A673 (cell line): ENCODE measurements at regions not wholly inside any gene's neighbourhood (a gene's known extent, or its start where the extent isn't known, plus 50 kb on each side); places are given as distances from the start of the nearest gene placed in this dataset.

Experiments used
- BruUV-seq: library from RNA; stranded (reverse); fragments of 400-500 nt; replicated peaks from 2 replicates; lab custom pipeline; 2021; lab: Mats Ljungman, UMichigan
- CTCF ChIA-PET: fragments of 300-600 bp; sonication (Branson Sonifier 250); formaldehyde crosslinking; loops from one replicate; lab custom pipeline; 2022; ENCODE audit warnings: antibody characterized with exemption; lab: Charles Lee
- POLR2A ChIA-PET: fragments of 300-600 bp; sonication (Branson Sonifier 250); formaldehyde crosslinking; loops from one replicate; lab custom pipeline; 2022; ENCODE audit warnings: antibody characterized with exemption; ENCODE audit not compliant: low non-redundant PET; lab: Charles Lee
- DNase-seq: peaks from one replicate; pipeline ENCODE4 v3.0.0-alpha.2; 2015; ENCODE audit warnings: low spot score
- H3K27ac ChIP-seq: fragments of 200-600 bp; sonication (generic); 2 replicates; pipeline ENCODE4 v1.5.1; 2016; ENCODE audit warnings: mixed run types, low read depth, mild to moderate bottlenecking, mixed read lengths, antibody characterized with exemption, low read length; ENCODE audit not compliant: poor library complexity, severe bottlenecking
- H3K27me3 ChIP-seq: fragments of 200-600 bp; sonication (generic); replicated peaks from 2 replicates; pipeline ENCODE4 v1.6.1; 2017; ENCODE audit warnings: mixed run types, low read depth, mild to moderate bottlenecking, mixed read lengths, antibody characterized with exemption, low read length; ENCODE audit not compliant: insufficient read depth, poor library complexity
- H3K36me3 ChIP-seq: fragments of 200-600 bp; sonication (generic); 2 replicates; pipeline ENCODE4 v1.6.1; 2016; ENCODE audit warnings: mixed run types, mild to moderate bottlenecking, mixed read lengths, antibody characterized with exemption, low read length; ENCODE audit not compliant: insufficient read depth, poor library complexity, severe bottlenecking
- H3K4me1 ChIP-seq: fragments of 200-600 bp; sonication (generic); 2 replicates; pipeline ENCODE4 v1.6.1; 2017; ENCODE audit warnings: mixed run types, mild to moderate bottlenecking, mixed read lengths, antibody characterized with exemption, low read length; ENCODE audit not compliant: insufficient read depth, poor library complexity, severe bottlenecking
- H3K4me3 ChIP-seq: fragments of 200-600 bp; sonication (generic); 2 replicates; pipeline ENCODE4 v1.5.1; 2016; ENCODE audit warnings: low read depth, mixed run types, mild to moderate bottlenecking, mixed read lengths, low read length; ENCODE audit not compliant: poor library complexity, severe bottlenecking
- H3K9me3 ChIP-seq: fragments of 200-600 bp; sonication (generic); 2 replicates; pipeline ENCODE4 v1.6.1; 2016; ENCODE audit warnings: mixed run types, low read depth, mild to moderate bottlenecking, mixed read lengths, antibody characterized with exemption, low read length; ENCODE audit not compliant: poor library complexity, severe bottlenecking
- EZH2 ChIP-seq: fragments of 200-600 bp; sonication (generic); IDR thresholded peaks from 2 replicates; pipeline ENCODE4 v1.6.1; 2017; ENCODE audit warnings: borderline replicate concordance, low read depth, mild to moderate bottlenecking, mixed read lengths, antibody characterized with exemption, low read length; ENCODE audit not compliant: poor library complexity, severe bottlenecking
- intact Hi-C: fragments of 100-400 bp; cut with micrococcal nuclease; formaldehyde crosslinking; loops from one replicate; pipeline ENCODE4 v1.10.0; 2022; ENCODE audit not compliant: unreplicated experiment
- TF ChIP-seq, protein P1 (sequence below): fragments of 300-800, 200-600 bp; sonication (generic); conservative IDR thresholded peaks from 2 replicates; pipeline ENCODE4 v1.5.1; 2017; ENCODE audit warnings: low read depth, mild to moderate bottlenecking, antibody characterized with exemption, low read length, moderate library complexity, mixed read lengths

- no TSS peak for BruUV-seq
Measured at GRCh38 chrX:3216581-3217180, 129.8 kb downstream of the MXRA5 start.

DNA sequence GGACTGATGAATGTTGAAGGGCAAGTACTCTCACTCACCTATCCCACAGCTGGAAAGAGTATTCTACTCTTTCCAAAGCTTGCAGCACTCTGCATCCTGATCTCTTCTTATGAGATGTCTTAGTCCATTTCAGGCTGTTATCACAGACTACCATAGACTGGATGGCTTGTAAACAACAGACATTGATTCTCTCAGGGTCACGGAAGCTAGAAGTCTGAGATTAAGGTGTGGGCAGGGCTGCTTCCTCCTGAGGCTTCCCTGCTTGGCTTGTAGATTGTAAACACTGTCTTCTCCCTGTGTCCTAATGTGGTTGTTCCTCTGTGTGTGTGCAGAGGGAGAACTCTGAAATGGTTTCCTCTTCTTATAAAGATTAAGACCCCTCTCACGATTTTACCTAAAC, 131.2 kb downstream of the MXRA5 start:
- DNase-seq: no peak
- Histone ChIP-seq H3K9me3 (no peaks in the 10 kb centered on the region), H3K27ac (no peak overlapping the region), H3K4me1 (no peaks in the 10 kb centered on the region), H3K4me3 (no peak overlapping the region), H3K36me3 (no peaks in the 10 kb centered on the region), H3K27me3 (peaks cover 40% of the 10 kb centered on the region)
- ChIA-PET CTCF (no interaction called here), POLR2A (no interaction called here)
- TF ChIP-seq, protein P1, sequence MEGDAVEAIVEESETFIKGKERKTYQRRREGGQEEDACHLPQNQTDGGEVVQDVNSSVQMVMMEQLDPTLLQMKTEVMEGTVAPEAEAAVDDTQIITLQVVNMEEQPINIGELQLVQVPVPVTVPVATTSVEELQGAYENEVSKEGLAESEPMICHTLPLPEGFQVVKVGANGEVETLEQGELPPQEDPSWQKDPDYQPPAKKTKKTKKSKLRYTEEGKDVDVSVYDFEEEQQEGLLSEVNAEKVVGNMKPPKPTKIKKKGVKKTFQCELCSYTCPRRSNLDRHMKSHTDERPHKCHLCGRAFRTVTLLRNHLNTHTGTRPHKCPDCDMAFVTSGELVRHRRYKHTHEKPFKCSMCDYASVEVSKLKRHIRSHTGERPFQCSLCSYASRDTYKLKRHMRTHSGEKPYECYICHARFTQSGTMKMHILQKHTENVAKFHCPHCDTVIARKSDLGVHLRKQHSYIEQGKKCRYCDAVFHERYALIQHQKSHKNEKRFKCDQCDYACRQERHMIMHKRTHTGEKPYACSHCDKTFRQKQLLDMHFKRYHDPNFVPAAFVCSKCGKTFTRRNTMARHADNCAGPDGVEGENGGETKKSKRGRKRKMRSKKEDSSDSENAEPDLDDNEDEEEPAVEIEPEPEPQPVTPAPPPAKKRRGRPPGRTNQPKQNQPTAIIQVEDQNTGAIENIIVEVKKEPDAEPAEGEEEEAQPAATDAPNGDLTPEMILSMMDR: no peak
- no peak for TF ChIP-seq EZH2
- BruUV-seq: no TSS peak
- intact Hi-C loops: no loop called here

More at GRCh38 chrX:3216581-3217180, 129.8 kb downstream of the MXRA5 start:
- Histone ChIP-seq H3K4me3 (no peak overlapping the region), H3K27ac (no peak overlapping the region), H3K27me3 (peaks cover 36% of the 10 kb centered on the region), H3K4me1 (no peaks in the 10 kb centered on the region), H3K9me3 (no peaks in the 10 kb centered on the region), H3K36me3 (no peaks in the 10 kb centered on the region)
- intact Hi-C loops: no loop called here
- ChIA-PET POLR2A (no interaction called here), CTCF (no interaction called here)
- TF ChIP-seq EZH2: no peak
- TF ChIP-seq, protein P1: no peak
- no peak for DNase-seq

DNA sequence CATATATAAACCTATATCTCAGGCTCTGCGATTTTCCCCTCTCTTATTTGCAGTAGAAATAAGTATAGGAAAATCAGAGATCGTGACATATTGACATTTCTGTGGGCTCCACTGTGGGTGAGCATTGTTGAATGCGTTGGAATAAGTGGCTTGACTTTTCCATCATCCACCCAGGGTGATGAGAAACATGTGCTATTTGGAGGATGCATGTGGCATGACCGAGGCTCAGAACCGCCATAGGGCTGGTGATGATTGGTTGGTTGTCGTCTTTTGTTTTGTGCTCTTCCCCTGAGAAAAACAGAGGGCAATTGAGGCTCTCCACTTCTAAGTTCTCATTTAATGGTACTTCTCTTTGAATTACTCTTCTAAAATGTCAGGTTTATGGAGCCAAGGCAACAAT, 140.1 kb downstream of the MXRA5 start:
- Histone ChIP-seq H3K36me3 (no peaks in the 10 kb centered on the region), H3K27ac (no peak overlapping the region), H3K27me3 (peaks cover 74% of the 10 kb centered on the region), H3K4me3 (no peak overlapping the region), H3K4me1 (no peaks in the 10 kb centered on the region), H3K9me3 (no peaks in the 10 kb centered on the region)
- CTCF ChIA-PET: no interaction called here
- BruUV-seq: no TSS peak
- no peak for DNase-seq
- POLR2A ChIA-PET: no interaction called here
- intact Hi-C loops: no loop called here
- TF ChIP-seq, protein P1: no peak
- TF ChIP-seq EZH2: no peak
